ENCODE measurements at regions not wholly inside any gene's neighbourhood (a gene's known extent, or its start where the extent isn't known, plus 50 kb on each side); places are given as distances from the start of the nearest gene placed in this dataset.

GRCh38 chr10:113410618-113411017 is 142.2 kb upstream of the HABP2 start:
- H3K4me3 ChIP-seq (ENCODE audit: low read depth, low read length) = no peak overlapping the region
- no peak for DNase-seq (ENCODE audit: low read depth)
- no peak for TF ChIP-seq CTCF (IDR thresholded peaks at IDR 0.05; ENCODE audit: insufficient read depth, low read depth, low read length)

- no peak for DNase-seq (ENCODE audit: low read depth)
- TF ChIP-seq CTCF (IDR thresholded peaks at IDR 0.05; ENCODE audit: insufficient read depth, low read depth, low read length) = no peak
- no peak overlapping the region for H3K4me3 ChIP-seq (ENCODE audit: low read depth, low read length)
Measured at GRCh38 chr10:113411456-113411855, 141.4 kb upstream of the HABP2 start.

GRCh38 chr10:113412161-113412560 is 140.7 kb upstream of the HABP2 start:
- no peak for TF ChIP-seq CTCF (IDR thresholded peaks at IDR 0.05; ENCODE audit: insufficient read depth, low read depth, low read length)
- peak; percentile 7 for DNase-seq (ENCODE audit: low read depth)
- H3K4me3 ChIP-seq (ENCODE audit: low read depth, low read length) = no peak overlapping the region

GRCh38 chr10:113414543-113414942 is 138.3 kb upstream of the HABP2 start:
- no peak for TF ChIP-seq CTCF (IDR thresholded peaks at IDR 0.05; ENCODE audit: insufficient read depth, low read depth, low read length)
- DNase-seq (ENCODE audit: low read depth) = no peak
- H3K4me3 ChIP-seq (ENCODE audit: low read depth, low read length) = no peak overlapping the region

- no peak for DNase-seq (ENCODE audit: low read depth)
- no peak for TF ChIP-seq CTCF (IDR thresholded peaks at IDR 0.05; ENCODE audit: insufficient read depth, low read depth, low read length)
- H3K4me3 ChIP-seq (ENCODE audit: low read depth, low read length) = no peak overlapping the region
Measured at GRCh38 chr10:113415246-113415645, 137.6 kb upstream of the HABP2 start.

GRCh38 chr10:113420057-113420732 is 132.7 kb upstream of the HABP2 start:
- no peak overlapping the region for H3K4me3 ChIP-seq (ENCODE audit: low read depth, low read length)
- TF ChIP-seq CTCF (IDR thresholded peaks at IDR 0.05; ENCODE audit: insufficient read depth, low read depth, low read length) = no peak
- no peak for DNase-seq (ENCODE audit: low read depth)

Data from fibroblast of villous mesenchyme (primary cell).